ENCODE measurements at regions not wholly inside any gene's neighbourhood (a gene's known extent, or its start where the extent isn't known, plus 50 kb on each side); places are given as distances from the start of the nearest gene placed in this dataset.

GRCh38 chr19:28718909-28719308, 494.0 kb downstream of the UQCRFS1 start:
- no peak overlapping the region for H3K27ac ChIP-seq (ENCODE audit: control insufficient read depth, insufficient read depth)
- FAIRE-seq: no peak
- no peak overlapping the region for H3K4me3 ChIP-seq
- no peaks in the 10 kb centered on the region for H3K27me3 ChIP-seq (replicated peaks in 1 of 2; ENCODE audit: control insufficient read depth in 2 of 2, insufficient read depth in 2 of 2, low read length in 1 of 2)
- in situ Hi-C loops (cut with MboI): loop anchor here (25.0 kb wide), 1 partner anchor 757 kb away; no protein-coding TSS in a partner anchor
- H3K79me2 ChIP-seq (ENCODE audit: control insufficient read depth, insufficient read depth, low read length): no peaks in the 10 kb centered on the region
- H3K9ac ChIP-seq (ENCODE audit: control insufficient read depth, insufficient read depth, low read length): no peak overlapping the region
- 60% methylated on average over 3 of the region's 3 CpGs for WGBS (ENCODE audit: insufficient coverage, insufficient replicate concordance, low lambda C conversion rate, missing lambda C conversion rate)
- DNase-seq (ENCODE audit: low read depth, low spot score): no peak
- H3K9me3 ChIP-seq (replicated peaks; ENCODE audit: control insufficient read depth, insufficient read depth, low read length): no peaks in the 10 kb centered on the region
- intact Hi-C loops (cut with micrococcal nuclease; ENCODE audit: unreplicated experiment): loop anchor here (10.0 kb wide), 1 partner anchor 754 kb away; no protein-coding TSS in a partner anchor
- no peak overlapping the region for H2AFZ ChIP-seq (ENCODE audit: control insufficient read depth, low read depth, low read length)
- RAD21 ChIA-PET (ENCODE audit: unreplicated experiment): no interaction called here
- ATAC-seq: no peak
- TF ChIP-seq, protein P1, sequence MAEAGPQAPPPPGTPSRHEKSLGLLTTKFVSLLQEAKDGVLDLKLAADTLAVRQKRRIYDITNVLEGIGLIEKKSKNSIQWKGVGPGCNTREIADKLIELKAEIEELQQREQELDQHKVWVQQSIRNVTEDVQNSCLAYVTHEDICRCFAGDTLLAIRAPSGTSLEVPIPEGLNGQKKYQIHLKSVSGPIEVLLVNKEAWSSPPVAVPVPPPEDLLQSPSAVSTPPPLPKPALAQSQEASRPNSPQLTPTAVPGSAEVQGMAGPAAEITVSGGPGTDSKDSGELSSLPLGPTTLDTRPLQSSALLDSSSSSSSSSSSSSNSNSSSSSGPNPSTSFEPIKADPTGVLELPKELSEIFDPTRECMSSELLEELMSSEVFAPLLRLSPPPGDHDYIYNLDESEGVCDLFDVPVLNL (IDR thresholded peaks at IDR 0.05; ENCODE audit: low read depth, low read length): no peak
- SMC1A ChIA-PET (ENCODE audit: uncharacterized antibody, unreplicated experiment): no interaction called here
- H4K20me1 ChIP-seq (ENCODE audit: control insufficient read depth, insufficient read depth): no peaks in the 10 kb centered on the region
- H3K4me2 ChIP-seq (ENCODE audit: control insufficient read depth, insufficient read depth): no peak overlapping the region
- no peaks in the 10 kb centered on the region for H3K36me3 ChIP-seq (ENCODE audit: control insufficient read depth in 2 of 2, insufficient read depth in 2 of 2, low read length in 1 of 2)
- H3K4me1 ChIP-seq (ENCODE audit: control insufficient read depth, insufficient read depth, low read length): no peaks in the 10 kb centered on the region
- no TSS peak for BruUV-seq (replicated peaks)
- POLR2A ChIA-PET: no interaction called here
- CTCF ChIA-PET: interaction anchor here (0.8 kb wide), 1 partner anchor 9 kb away, joined by 3 read pairs; no protein-coding TSS in a partner anchor

GRCh38 chr19:28715157-28715556, 497.8 kb downstream of the UQCRFS1 start:
- Histone ChIP-seq H3K4me3 (no peak overlapping the region), H3K4me2 (ENCODE audit: control insufficient read depth, insufficient read depth) (no peak overlapping the region), H3K4me1 (ENCODE audit: control insufficient read depth, insufficient read depth, low read length) (no peaks in the 10 kb centered on the region), H3K27me3 (replicated peaks in 1 of 2; ENCODE audit: control insufficient read depth in 2 of 2, insufficient read depth in 2 of 2, low read length in 1 of 2) (no peaks in the 10 kb centered on the region), H3K36me3 (ENCODE audit: control insufficient read depth in 2 of 2, insufficient read depth in 2 of 2, low read length in 1 of 2) (no peaks in the 10 kb centered on the region), H2AFZ (ENCODE audit: control insufficient read depth, low read depth, low read length) (no peak overlapping the region), H3K79me2 (ENCODE audit: control insufficient read depth, insufficient read depth, low read length) (no peaks in the 10 kb centered on the region), H4K20me1 (ENCODE audit: control insufficient read depth, insufficient read depth) (no peaks in the 10 kb centered on the region), H3K27ac (ENCODE audit: control insufficient read depth, insufficient read depth) (no peak overlapping the region), H3K9me3 (replicated peaks; ENCODE audit: control insufficient read depth, insufficient read depth, low read length) (no peaks in the 10 kb centered on the region), H3K9ac (ENCODE audit: control insufficient read depth, insufficient read depth, low read length) (no peak overlapping the region)
- intact Hi-C loops (cut with micrococcal nuclease; ENCODE audit: unreplicated experiment): loop anchor here (10.0 kb wide), 1 partner anchor 750 kb away; no protein-coding TSS in a partner anchor
- SMC1A ChIA-PET (ENCODE audit: uncharacterized antibody, unreplicated experiment): interaction anchor here (1.0 kb wide), 1 partner anchor 164 kb away, joined by 3 read pairs; no protein-coding TSS in a partner anchor
- BruUV-seq (replicated peaks): no TSS peak
- TF ChIP-seq FOXM1 (IDR thresholded peaks at IDR 0.05; ENCODE audit: low read depth, low read length): no peak
- TF ChIP-seq BRCA1 (IDR thresholded peaks at IDR 0.05; ENCODE audit: low read depth, low read length): no peak
- TF ChIP-seq YBX1 (IDR thresholded peaks at IDR 0.05): no peak
- TF ChIP-seq NKRF (conservative IDR thresholded peaks at IDR 0.05): no peak
- no peak for TF ChIP-seq CBX5 (IDR thresholded peaks at IDR 0.05; ENCODE audit: low read depth)
- TF ChIP-seq CBX3 (IDR thresholded peaks at IDR 0.05; ENCODE audit: borderline replicate concordance, low read depth): no peak
- TF ChIP-seq POLR2AphosphoS2 (IDR thresholded peaks at IDR 0.05; ENCODE audit: low read depth, low read length): no peak
- TF ChIP-seq WRNIP1 (IDR thresholded peaks at IDR 0.05; ENCODE audit: borderline replicate concordance, low read depth, low read length): no peak
- TF ChIP-seq, protein P2, sequence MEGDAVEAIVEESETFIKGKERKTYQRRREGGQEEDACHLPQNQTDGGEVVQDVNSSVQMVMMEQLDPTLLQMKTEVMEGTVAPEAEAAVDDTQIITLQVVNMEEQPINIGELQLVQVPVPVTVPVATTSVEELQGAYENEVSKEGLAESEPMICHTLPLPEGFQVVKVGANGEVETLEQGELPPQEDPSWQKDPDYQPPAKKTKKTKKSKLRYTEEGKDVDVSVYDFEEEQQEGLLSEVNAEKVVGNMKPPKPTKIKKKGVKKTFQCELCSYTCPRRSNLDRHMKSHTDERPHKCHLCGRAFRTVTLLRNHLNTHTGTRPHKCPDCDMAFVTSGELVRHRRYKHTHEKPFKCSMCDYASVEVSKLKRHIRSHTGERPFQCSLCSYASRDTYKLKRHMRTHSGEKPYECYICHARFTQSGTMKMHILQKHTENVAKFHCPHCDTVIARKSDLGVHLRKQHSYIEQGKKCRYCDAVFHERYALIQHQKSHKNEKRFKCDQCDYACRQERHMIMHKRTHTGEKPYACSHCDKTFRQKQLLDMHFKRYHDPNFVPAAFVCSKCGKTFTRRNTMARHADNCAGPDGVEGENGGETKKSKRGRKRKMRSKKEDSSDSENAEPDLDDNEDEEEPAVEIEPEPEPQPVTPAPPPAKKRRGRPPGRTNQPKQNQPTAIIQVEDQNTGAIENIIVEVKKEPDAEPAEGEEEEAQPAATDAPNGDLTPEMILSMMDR (IDR thresholded peaks at IDR 0.05 in 2 of 3, conservative IDR thresholded peaks at IDR 0.05 in 1 of 3; ENCODE audit: control insufficient read depth in 2 of 3, extremely low read depth in 1 of 3, insufficient read depth in 1 of 3, low read depth in 3 of 3, low read length in 3 of 3): no peak
- POLR2A ChIA-PET: no interaction called here
- in situ Hi-C loops (cut with MboI): loop anchor here (25.0 kb wide), 1 partner anchor 753 kb away; no protein-coding TSS in a partner anchor
- 54% methylated on average over 3 of the region's 3 CpGs for WGBS (ENCODE audit: insufficient coverage, insufficient replicate concordance, low lambda C conversion rate, missing lambda C conversion rate)
- CTCF ChIA-PET: no interaction called here
- no peak for ATAC-seq
- RAD21 ChIA-PET (ENCODE audit: unreplicated experiment): no interaction called here
- no peak for DNase-seq (ENCODE audit: low read depth, low spot score)
- no peak for FAIRE-seq
